NCI-H748 (cell line): ENCODE measurements at regions not wholly inside any gene's neighbourhood (a gene's known extent, or its start where the extent isn't known, plus 50 kb on each side); places are given as distances from the start of the nearest gene placed in this dataset.
"Not testable (repeated sequence)": the region's sequence is repeated elsewhere in the genome, so short reads cannot be mapped to it uniquely, and the experiment has no call there.

Source experiments
- DNase-seq: peaks from one replicate; lab custom pipeline; 2025; ENCODE audit not compliant: unreplicated experiment; lab: John Stamatoyannopoulos, UW

- no peak for DNase-seq
Measured at GRCh38 chr5:118397236-118397635, 591.1 kb downstream of the DTWD2 start.

GRCh38 chr5:118392491-118392890 is 595.9 kb downstream of the DTWD2 start:
- DNase-seq = no peak

- DNase-seq = not testable (repeated sequence)
Measured at GRCh38 chr5:118382931-118383330, 605.4 kb downstream of the DTWD2 start.

- no peak for DNase-seq
Measured at GRCh38 chr5:118379470-118379869, 608.9 kb downstream of the DTWD2 start.

GRCh38 chr5:118378959-118379358 is 609.4 kb downstream of the DTWD2 start:
- DNase-seq = no peak

GRCh38 chr5:118377420-118377819 is 610.9 kb downstream of the DTWD2 start:
- DNase-seq = no peak

GRCh38 chr5:118371973-118372831 is 616.1 kb downstream of the DTWD2 start:
- DNase-seq = no peak

GRCh38 chr5:118366429-118366828 is 621.9 kb downstream of the DTWD2 start:
- no peak for DNase-seq

- no peak for DNase-seq
Measured at GRCh38 chr5:118365718-118366117, 622.6 kb downstream of the DTWD2 start.

GRCh38 chr5:118354797-118355196 is 633.5 kb downstream of the DTWD2 start:
- no peak for DNase-seq

- no peak for DNase-seq
Measured at GRCh38 chr5:118353970-118354369, 634.4 kb downstream of the DTWD2 start.

GRCh38 chr5:118336468-118336867 is 651.9 kb downstream of the DTWD2 start:
- no peak for DNase-seq

- no peak for DNase-seq
Measured at GRCh38 chr5:118327389-118327788, 661.0 kb downstream of the DTWD2 start.

- DNase-seq = no peak
Measured at GRCh38 chr5:118326481-118327045, 661.8 kb downstream of the DTWD2 start.

- DNase-seq = no peak
Measured at GRCh38 chr5:118325931-118326330, 662.4 kb downstream of the DTWD2 start.

- not testable (repeated sequence) for DNase-seq
Measured at GRCh38 chr5:118323723-118324122, 664.6 kb downstream of the DTWD2 start.

- DNase-seq = no peak
Measured at GRCh38 chr5:118321081-118321480, 667.3 kb downstream of the DTWD2 start.

GRCh38 chr5:118320121-118320520 is 668.2 kb downstream of the DTWD2 start:
- DNase-seq = no peak

- DNase-seq = no peak
Measured at GRCh38 chr5:118314931-118315330, 673.4 kb downstream of the DTWD2 start.

GRCh38 chr5:118311103-118311819 is 677.1 kb downstream of the DTWD2 start:
- DNase-seq = no peak

- no peak for DNase-seq
Measured at GRCh38 chr5:118310401-118310800, 677.9 kb downstream of the DTWD2 start.

- no peak for DNase-seq
Measured at GRCh38 chr5:118303296-118303695, 685.1 kb downstream of the DTWD2 start.
